HG02852 (cell line): ENCODE measurements at regions not wholly inside any gene's neighbourhood (a gene's known extent, or its start where the extent isn't known, plus 50 kb on each side); places are given as distances from the start of the nearest gene placed in this dataset.

Experiments used
- ATAC-seq: cut with Tn5 transposase; IDR thresholded peaks from one replicate; pipeline ENCODE4 v1.9.1; 2021; ENCODE audit warnings: mild to moderate bottlenecking, moderate library complexity; ENCODE audit not compliant: unreplicated experiment

DNA sequence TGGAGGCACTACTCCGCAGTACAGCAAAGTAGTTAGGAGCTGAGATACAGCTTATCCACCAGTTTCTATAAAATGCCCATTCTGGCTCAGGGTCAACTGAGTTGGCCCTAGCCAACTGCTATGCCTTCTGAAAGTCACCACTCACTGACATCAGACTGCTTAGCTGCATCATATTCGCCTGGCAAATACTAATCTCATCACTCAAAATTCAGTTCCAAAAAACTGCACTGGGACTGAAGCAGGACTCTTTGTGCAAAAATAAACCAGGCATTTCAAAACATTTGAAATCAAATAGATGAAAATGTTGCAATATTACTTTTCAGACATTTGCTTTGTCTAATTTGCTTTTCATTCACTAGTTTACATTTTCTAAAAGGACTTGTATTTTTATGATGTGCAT is 230.0 kb downstream of the ALDH8A1 start:
- ATAC-seq = no peak

GRCh38 chr6:134719286-134719685 is 230.6 kb downstream of the ALDH8A1 start:
- ATAC-seq = no peak

DNA sequence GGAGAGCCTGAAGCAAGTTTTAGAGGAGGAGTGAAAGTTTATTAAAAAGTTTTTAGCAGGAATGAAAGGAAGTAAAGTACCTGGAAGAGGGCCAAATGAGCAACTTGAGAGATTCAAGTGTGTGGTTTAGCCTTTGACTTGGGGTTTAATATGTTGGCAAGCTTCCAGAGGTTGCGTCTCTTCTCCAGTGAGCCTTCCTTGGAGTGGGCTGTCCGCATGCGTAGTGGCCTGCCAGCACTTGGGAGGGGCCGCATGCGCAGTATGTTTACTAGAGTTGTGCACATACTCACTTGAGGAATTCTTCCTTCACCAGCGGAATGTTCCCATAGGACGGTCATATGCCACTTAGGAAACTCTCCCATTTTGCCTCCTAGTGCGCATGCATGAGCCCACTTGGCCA is 235.2 kb downstream of the ALDH8A1 start:
- ATAC-seq = no peak

- no peak for ATAC-seq
These were observed 235.8 kb downstream of the ALDH8A1 start for GRCh38 chr6:134714113-134714512.

GRCh38 chr6:134712311-134712710 is 237.6 kb downstream of the ALDH8A1 start:
- ATAC-seq = no peak

GRCh38 chr6:134708079-134708478 is 241.8 kb downstream of the ALDH8A1 start:
- ATAC-seq = no peak

- ATAC-seq = no peak
These were observed 242.4 kb downstream of the ALDH8A1 start for GRCh38 chr6:134707342-134708031.

GRCh38 chr6:134706806-134707205 is 243.1 kb downstream of the ALDH8A1 start:
- no peak for ATAC-seq

- ATAC-seq = no peak
These were observed 243.7 kb downstream of the ALDH8A1 start for GRCh38 chr6:134706153-134706552.

DNA sequence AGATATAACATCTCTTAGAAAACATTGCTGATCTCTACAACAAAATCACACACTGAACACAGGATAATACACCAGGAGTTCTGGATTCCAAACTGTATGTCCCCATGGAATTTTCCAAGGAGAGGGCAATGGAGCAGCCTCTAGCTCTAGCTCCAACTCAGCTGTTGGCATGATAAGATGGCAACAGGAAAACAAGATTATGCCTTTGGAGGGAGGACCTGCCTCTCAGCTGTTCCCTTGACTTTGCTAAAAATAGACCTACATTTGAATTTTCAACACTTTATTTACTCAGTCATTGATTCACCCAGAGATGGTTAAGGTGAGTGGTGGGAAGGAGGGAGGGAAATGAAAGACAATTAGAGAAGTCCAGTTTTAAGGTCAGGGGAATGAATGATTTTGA is 246.7 kb downstream of the ALDH8A1 start:
- ATAC-seq = no peak

DNA sequence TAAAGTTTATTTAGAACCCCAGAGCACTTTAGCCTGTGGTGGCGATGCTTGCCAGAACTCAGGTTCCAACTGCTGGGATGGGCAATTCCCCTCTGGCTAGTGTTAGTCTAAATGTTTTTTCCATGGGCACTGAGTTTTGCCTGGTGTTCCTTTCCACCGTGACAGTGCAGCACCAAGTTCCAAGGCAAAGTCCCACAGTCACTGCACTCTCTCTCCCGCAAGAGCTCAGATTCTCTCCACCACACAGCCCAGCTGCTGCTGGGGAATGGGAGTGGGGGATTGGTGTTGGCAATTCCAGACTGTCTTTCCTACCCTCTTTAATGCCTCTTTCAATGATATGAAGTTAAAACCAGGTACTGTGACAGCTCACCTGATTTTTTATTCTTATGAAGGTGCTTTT is 247.6 kb downstream of the ALDH8A1 start:
- no peak for ATAC-seq

DNA sequence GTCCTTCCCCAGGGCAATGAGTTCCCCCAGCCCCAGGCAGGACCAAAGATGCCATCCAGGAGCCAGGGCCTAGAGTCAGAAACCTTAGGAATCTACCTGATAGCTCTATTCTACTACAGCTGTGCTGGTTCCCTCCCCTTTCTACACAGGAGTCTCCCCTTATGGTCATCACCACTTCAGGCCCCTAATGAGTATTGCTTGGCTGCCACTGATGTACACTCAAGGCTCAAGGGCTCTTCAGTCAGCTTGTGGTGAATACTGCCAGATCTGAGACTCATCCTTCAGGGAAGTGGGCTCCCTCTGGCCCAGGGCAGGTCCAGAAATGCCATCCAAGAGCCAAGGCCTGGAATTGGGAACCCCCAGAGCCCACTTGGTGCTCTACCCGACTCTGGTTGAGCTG is 248.6 kb downstream of the ALDH8A1 start:
- no peak for ATAC-seq

GRCh38 chr6:134698228-134698627 is 251.7 kb downstream of the ALDH8A1 start:
- ATAC-seq = no peak

- ATAC-seq = no peak
These were observed 257.9 kb downstream of the ALDH8A1 start for GRCh38 chr6:134692008-134692407.

- ATAC-seq = no peak
These were observed 258.7 kb downstream of the ALDH8A1 start for GRCh38 chr6:134691180-134691579.

DNA sequence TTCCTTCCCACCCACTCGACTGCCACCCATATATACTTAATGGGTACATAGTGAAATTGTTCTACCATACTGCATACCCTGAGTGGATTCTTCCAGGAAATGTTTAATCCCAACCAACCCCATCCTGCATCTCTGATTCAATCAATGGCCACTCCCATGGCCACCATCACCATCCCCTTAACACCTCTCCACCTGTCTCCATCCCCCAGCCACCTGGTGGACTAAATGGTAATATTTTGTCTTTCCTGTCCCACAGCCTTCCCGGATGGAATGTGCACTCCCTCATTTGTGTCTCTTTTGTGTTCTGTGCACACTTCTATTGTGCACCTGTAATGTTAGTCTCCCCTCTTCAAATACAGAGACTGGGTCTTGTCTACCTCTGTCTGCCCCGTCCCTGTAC is 259.9 kb downstream of the ALDH8A1 start:
- ATAC-seq = no peak

DNA sequence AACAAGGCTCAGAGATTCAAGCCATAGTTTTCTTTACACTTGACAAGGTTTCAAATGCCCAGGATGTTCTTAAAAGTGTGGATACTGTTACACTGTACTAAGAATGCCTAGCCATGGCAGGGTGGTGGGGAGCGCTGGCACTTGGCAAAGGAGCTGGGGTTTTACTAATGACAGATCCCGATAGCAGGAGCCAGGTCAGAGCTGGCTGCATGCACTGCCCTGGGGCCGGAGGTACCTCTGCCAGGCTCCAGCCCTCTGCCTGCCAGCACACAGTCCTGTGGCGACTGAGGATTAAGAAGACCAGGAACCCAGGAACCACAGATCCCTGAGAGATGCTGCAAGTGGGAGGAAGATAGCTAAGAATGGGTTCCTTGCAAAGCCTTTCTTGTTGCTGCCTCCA is 260.3 kb downstream of the ALDH8A1 start:
- ATAC-seq = no peak

- ATAC-seq = no peak
These were observed 260.7 kb downstream of the ALDH8A1 start for GRCh38 chr6:134689177-134689576.

- ATAC-seq = no peak
These were observed 263.8 kb downstream of the ALDH8A1 start for GRCh38 chr6:134686071-134686470.

DNA sequence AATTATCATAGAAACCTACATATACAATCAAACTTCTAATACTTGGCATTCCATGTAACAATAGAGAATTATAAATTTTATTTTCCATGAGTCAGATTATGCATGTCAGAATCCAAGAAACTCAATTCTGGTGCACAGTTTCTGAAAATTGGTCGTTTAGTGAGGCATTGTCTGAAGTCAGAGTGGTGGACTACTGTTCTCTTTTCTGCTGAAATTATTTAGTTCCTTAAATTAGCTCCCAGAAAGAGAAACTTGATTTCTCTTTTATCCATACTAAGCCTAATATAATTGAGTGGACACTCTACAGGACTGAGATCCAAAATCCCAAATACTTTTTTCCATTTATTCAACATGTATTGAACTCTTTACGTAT is 265.5 kb downstream of the ALDH8A1 start:
- no peak for ATAC-seq

DNA sequence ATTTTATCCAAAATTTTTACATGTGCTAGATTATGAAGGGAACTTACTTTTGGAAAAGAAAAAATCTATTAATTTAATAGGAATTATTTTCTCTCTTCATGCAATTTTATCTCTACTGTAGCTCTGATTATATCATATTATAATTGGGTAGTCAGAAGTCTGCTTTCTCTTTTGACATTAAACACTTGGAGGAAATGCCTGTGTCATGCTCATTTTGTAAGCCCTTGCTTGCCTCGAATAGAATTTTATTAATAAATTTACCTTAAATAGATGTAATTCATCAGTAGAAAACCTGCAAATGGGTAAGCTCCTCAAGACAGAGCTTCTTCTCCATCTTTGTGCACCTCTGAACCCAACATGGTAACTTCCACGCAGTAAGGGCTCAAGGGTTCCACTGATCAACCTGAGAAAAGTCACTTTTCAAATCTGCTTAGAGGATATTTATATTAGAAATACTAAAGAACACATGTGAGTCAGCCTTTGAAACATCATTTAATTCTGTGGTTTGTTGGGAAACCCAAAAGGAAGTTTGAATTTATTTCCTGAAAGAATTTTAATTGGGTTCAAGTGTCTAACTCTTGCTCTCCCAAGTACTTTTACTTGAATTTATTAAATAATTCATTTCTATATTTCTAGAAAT is 266.0 kb downstream of the ALDH8A1 start:
- no peak for ATAC-seq

GRCh38 chr6:134680433-134680832 is 269.5 kb downstream of the ALDH8A1 start:
- ATAC-seq = no peak

DNA sequence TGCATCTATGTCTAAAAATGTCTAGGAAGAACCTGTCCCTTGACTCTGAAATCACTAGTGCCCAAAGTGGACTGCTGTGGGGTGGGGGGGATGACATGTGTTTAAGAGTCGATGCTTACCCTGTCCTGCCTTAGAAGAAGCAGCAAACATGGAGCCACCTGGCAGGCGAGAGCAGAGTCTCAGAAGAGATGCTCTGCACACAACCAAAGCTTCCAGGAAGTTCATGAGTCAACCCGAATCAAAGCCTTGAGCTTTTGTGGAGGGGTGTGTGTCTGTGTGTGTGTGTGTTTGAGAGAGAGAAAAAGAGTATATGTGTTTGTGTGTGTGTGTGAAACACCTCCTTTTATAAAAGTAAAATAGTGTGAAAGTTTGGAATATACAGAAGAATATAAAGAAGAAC is 269.9 kb downstream of the ALDH8A1 start:
- ATAC-seq = no peak
